Hepatocyte (in vitro differentiated cells): ENCODE measurements at regions not wholly inside any gene's neighbourhood (a gene's known extent, or its start where the extent isn't known, plus 50 kb on each side); places are given as distances from the start of the nearest gene placed in this dataset.

Experiments
- DNase-seq: peaks from one replicate; pipeline ENCODE4 v3.0.0-alpha.2; 2016; ENCODE audit warnings: low spot score
- H2AFZ ChIP-seq: fragments of 200-600 bp; sonication (generic); 2 replicates; pipeline ENCODE4 v1.6.0; 2016; ENCODE audit warnings: antibody characterized with exemption, mild to moderate bottlenecking
- H3K27ac ChIP-seq: fragments of 200-600 bp; sonication (generic); 2 replicates; pipeline ENCODE4 v1.5.1; 2016; ENCODE audit warnings: mild to moderate bottlenecking
- H3K27me3 ChIP-seq: fragments of 200-600 bp; sonication (generic); 2 replicates; pipeline ENCODE4 v1.6.1; 2016
- H3K36me3 ChIP-seq: fragments of 200-600 bp; sonication (generic); replicated peaks from 2 replicates; pipeline ENCODE4 v1.5.1; 2016; ENCODE audit warnings: low read depth; ENCODE audit not compliant: insufficient read depth
- H3K4me1 ChIP-seq: fragments of 200-600 bp; sonication (generic); 2 replicates; pipeline ENCODE4 v1.5.1; 2016; ENCODE audit warnings: mild to moderate bottlenecking, moderate library complexity; ENCODE audit not compliant: insufficient read depth
- H3K4me2 ChIP-seq: fragments of 200-600 bp; sonication (generic); 2 replicates; pipeline ENCODE4 v1.6.0; 2016
- H3K4me3 ChIP-seq: fragments of 200-600 bp; sonication (generic); 2 replicates; pipeline ENCODE4 v1.5.1; 2016; ENCODE audit warnings: mild to moderate bottlenecking
- H3K79me2 ChIP-seq: fragments of 200-600 bp; sonication (generic); 2 replicates; pipeline ENCODE4 v1.6.0; 2017; ENCODE audit warnings: mild to moderate bottlenecking
- H3K9me2 ChIP-seq: fragments of 200-600 bp; sonication (generic); replicated peaks from 2 replicates; pipeline ENCODE4 v1.6.0; 2017; ENCODE audit warnings: mild to moderate bottlenecking; ENCODE audit not compliant: insufficient read depth
- H3K9me3 ChIP-seq: fragments of 200-600 bp; sonication (generic); 2 replicates; pipeline ENCODE4 v1.5.1; 2016; ENCODE audit warnings: low read depth, mild to moderate bottlenecking
- H4K20me1 ChIP-seq: fragments of 200-600 bp; sonication (generic); 2 replicates; pipeline ENCODE4 v1.6.0; 2016; ENCODE audit warnings: mild to moderate bottlenecking; ENCODE audit not compliant: insufficient read depth, poor library complexity, severe bottlenecking
- EZH2 ChIP-seq: fragments of 200-600 bp; sonication (generic); IDR thresholded peaks from 2 replicates; pipeline ENCODE4 v1.6.1; 2016; ENCODE audit warnings: antibody characterized with exemption, mild to moderate bottlenecking, borderline replicate concordance
- EZH2phosphoT487 ChIP-seq: fragments of 200-600 bp; sonication (generic); IDR thresholded peaks from one replicate; pipeline ENCODE4 v1.6.1; 2018; ENCODE audit warnings: antibody characterized with exemption, mild to moderate bottlenecking, low read depth, moderate library complexity; ENCODE audit not compliant: unreplicated experiment, severe bottlenecking
- WGBS: methylation state at CpG from one replicate; pipeline ENCODE4 v1.1.6; 2016; ENCODE audit warnings: low lambda C conversion rate; ENCODE audit errors: missing lambda C conversion rate; 5-methylcytosine and 5-hydroxymethylcytosine counted together
- TF ChIP-seq, protein P1 (sequence below): fragments of 200-600 bp; sonication (generic); IDR thresholded peaks from 2 replicates; pipeline ENCODE4 v1.5.1; 2016; ENCODE audit warnings: antibody characterized with exemption, mild to moderate bottlenecking; ENCODE audit not compliant: poor library complexity

DNA sequence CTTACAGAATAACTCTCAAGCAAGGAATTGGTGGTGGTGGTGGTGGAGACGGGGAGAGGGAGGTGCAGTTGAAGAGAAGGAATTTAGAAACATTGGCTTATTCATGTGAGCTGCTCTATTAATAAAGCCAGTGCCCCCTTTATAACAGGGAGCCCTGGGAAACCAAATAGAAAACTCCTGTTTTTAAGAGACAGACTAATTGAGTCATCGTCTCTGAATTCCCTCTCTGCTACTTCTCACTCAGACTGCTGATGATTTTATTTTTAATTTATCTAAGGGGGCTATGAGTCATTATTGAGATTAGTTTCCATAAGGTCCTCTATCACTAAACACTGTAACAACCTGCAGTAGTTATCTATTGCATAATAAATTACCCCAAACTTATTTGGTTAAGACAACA is 145.9 kb upstream of the GALNT15 start:
- no peaks in the 10 kb centered on the region for H3K36me3 ChIP-seq
- DNase-seq = no peak
- H4K20me1 ChIP-seq = no peaks in the 10 kb centered on the region
- H3K79me2 ChIP-seq = no peaks in the 10 kb centered on the region
- no peaks in the 10 kb centered on the region for H3K9me2 ChIP-seq
- no peaks in the 10 kb centered on the region for H3K27me3 ChIP-seq
- WGBS = 75% methylated on average over 2 of the region's 2 CpGs
- no peak overlapping the region for H3K27ac ChIP-seq
- no peaks in the 10 kb centered on the region for H3K4me1 ChIP-seq
- TF ChIP-seq EZH2 = no peak
- TF ChIP-seq, protein P1, sequence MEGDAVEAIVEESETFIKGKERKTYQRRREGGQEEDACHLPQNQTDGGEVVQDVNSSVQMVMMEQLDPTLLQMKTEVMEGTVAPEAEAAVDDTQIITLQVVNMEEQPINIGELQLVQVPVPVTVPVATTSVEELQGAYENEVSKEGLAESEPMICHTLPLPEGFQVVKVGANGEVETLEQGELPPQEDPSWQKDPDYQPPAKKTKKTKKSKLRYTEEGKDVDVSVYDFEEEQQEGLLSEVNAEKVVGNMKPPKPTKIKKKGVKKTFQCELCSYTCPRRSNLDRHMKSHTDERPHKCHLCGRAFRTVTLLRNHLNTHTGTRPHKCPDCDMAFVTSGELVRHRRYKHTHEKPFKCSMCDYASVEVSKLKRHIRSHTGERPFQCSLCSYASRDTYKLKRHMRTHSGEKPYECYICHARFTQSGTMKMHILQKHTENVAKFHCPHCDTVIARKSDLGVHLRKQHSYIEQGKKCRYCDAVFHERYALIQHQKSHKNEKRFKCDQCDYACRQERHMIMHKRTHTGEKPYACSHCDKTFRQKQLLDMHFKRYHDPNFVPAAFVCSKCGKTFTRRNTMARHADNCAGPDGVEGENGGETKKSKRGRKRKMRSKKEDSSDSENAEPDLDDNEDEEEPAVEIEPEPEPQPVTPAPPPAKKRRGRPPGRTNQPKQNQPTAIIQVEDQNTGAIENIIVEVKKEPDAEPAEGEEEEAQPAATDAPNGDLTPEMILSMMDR = no peak
- TF ChIP-seq EZH2phosphoT487 = no peak
- H3K9me3 ChIP-seq = no peaks in the 10 kb centered on the region
- no peak overlapping the region for H3K4me3 ChIP-seq
- H2AFZ ChIP-seq = no peak overlapping the region
- H3K4me2 ChIP-seq = no peak overlapping the region

DNA sequence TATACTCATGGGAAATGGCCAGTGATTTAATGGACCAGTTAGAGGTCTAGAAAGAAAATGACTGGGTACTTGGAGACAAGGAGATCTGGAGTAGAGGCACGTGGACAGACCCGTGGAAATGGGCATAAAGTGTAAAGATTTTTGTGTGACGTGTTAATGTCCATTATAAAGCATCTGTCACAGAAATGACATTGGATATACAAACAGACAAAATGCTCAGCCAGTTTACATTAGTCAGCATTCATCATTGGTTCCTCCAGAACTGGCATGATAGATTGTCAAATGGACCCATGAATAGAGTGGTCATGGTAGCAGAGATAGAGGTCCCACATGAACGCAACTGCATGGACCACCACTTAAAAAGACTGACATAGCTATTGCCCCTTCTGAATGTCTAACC is 144.1 kb upstream of the GALNT15 start:
- H3K27me3 ChIP-seq = no peaks in the 10 kb centered on the region
- H3K4me1 ChIP-seq = no peaks in the 10 kb centered on the region
- H4K20me1 ChIP-seq = no peaks in the 10 kb centered on the region
- no peaks in the 10 kb centered on the region for H3K9me2 ChIP-seq
- no peak overlapping the region for H3K4me2 ChIP-seq
- no peaks in the 10 kb centered on the region for H3K79me2 ChIP-seq
- H3K4me3 ChIP-seq = no peak overlapping the region
- H2AFZ ChIP-seq = no peak overlapping the region
- TF ChIP-seq EZH2 (no peak), EZH2phosphoT487 (no peak)
- TF ChIP-seq, protein P1 = no peak
- H3K9me3 ChIP-seq = no peaks in the 10 kb centered on the region
- H3K36me3 ChIP-seq = no peaks in the 10 kb centered on the region
- WGBS = 94% methylated on average over 4 of the region's 4 CpGs
- no peak for DNase-seq
- H3K27ac ChIP-seq = no peak overlapping the region

DNA sequence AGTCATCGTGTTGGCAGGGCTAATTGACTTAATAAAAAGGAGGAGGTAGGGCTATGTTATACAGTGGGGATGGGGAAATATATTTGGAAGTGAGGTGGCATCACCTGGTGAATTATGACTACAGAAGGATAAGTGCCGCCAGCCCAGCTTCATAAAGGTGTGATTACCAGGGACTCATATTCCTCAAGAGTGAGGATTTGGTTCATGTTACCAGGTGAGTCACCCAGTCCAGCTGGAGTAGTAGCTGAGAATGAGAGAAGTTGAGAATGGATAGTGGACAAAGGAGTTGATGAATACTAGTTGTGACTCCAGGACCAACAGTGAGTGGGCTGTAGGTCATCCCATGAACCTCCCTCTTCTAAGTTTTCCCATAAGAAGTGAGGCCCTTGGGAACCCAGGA is 143.0 kb upstream of the GALNT15 start:
- WGBS = 88% methylated on average over 2 of the region's 2 CpGs
- H3K9me2 ChIP-seq = no peaks in the 10 kb centered on the region

More for the DNA sequence above, 143.0 kb upstream of the GALNT15 start:
- DNase-seq = no peak
- Histone ChIP-seq H3K4me3 (no peak overlapping the region), H2AFZ (no peak overlapping the region), H4K20me1 (no peaks in the 10 kb centered on the region), H3K27ac (no peak overlapping the region), H3K27me3 (no peaks in the 10 kb centered on the region), H3K4me1 (no peaks in the 10 kb centered on the region), H3K4me2 (no peak overlapping the region), H3K36me3 (no peaks in the 10 kb centered on the region), H3K79me2 (no peaks in the 10 kb centered on the region), H3K9me3 (no peaks in the 10 kb centered on the region)
- TF ChIP-seq EZH2phosphoT487 (no peak), EZH2 (no peak)
- TF ChIP-seq, protein P1 = no peak
